ENCODE measurements at regions not wholly inside any gene's neighbourhood (a gene's known extent, or its start where the extent isn't known, plus 50 kb on each side); places are given as distances from the start of the nearest gene placed in this dataset.

DNA sequence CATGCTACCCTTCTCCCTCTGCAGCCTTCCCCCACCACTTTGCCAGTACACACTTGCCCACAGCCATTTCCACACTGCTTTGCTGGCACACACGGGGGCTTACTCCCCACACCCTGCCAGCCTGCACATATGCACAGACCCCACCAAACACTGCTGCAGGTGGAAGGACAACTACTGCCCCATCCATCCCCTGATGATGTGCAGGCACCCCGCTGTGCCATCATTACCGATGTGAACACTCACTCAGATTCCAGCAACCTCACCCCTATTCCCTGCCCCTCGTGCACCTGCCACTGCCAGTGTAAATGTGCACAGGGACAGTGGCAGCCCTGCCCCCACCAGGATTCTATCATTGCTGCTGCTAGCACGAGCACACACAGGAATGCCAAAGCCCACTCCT is 1400.8 kb upstream of the DDX18 start:
- intact Hi-C loops (cut with micrococcal nuclease; ENCODE audit: unreplicated experiment) = no loop called here
- Histone ChIP-seq H3K4me3 (ENCODE audit: low read depth in 2 of 2, low read length in 2 of 2) (no peak overlapping the region), H3K27me3 (ENCODE audit: control insufficient read depth, insufficient read depth, low read length) (no peaks in the 10 kb centered on the region), H3K27ac (ENCODE audit: low read length) (no peak overlapping the region), H3K9me3 (ENCODE audit: control insufficient read depth, insufficient read depth, low read depth, low read length) (no peaks in the 10 kb centered on the region), H3K36me3 (ENCODE audit: control insufficient read depth, insufficient read depth, low read length) (no peaks in the 10 kb centered on the region), H3K4me1 (ENCODE audit: control insufficient read depth, insufficient read depth, low read length) (no peaks in the 10 kb centered on the region)
- ChIA-PET CTCF (interaction anchor here (0.5 kb wide), 1 partner anchor 1372 kb away, joined by 3 read pairs; no protein-coding TSS in a partner anchor), POLR2A (no interaction called here)
- no TSS peak for BruUV-seq (replicated peaks)
- ATAC-seq (no peak), DNase-seq (ENCODE audit: low read depth, low spot score) (no peak)
- in situ Hi-C loops (cut with HindIII; ENCODE audit: low pct_unique_long_range_greater_than_20kb, low sequenced_read_pairs) = no loop called here
- TF ChIP-seq SIN3A (IDR thresholded peaks at IDR 0.05; ENCODE audit: borderline replicate concordance, insufficient read depth, low read depth, low read length) = no peak
- TF ChIP-seq, protein P1, sequence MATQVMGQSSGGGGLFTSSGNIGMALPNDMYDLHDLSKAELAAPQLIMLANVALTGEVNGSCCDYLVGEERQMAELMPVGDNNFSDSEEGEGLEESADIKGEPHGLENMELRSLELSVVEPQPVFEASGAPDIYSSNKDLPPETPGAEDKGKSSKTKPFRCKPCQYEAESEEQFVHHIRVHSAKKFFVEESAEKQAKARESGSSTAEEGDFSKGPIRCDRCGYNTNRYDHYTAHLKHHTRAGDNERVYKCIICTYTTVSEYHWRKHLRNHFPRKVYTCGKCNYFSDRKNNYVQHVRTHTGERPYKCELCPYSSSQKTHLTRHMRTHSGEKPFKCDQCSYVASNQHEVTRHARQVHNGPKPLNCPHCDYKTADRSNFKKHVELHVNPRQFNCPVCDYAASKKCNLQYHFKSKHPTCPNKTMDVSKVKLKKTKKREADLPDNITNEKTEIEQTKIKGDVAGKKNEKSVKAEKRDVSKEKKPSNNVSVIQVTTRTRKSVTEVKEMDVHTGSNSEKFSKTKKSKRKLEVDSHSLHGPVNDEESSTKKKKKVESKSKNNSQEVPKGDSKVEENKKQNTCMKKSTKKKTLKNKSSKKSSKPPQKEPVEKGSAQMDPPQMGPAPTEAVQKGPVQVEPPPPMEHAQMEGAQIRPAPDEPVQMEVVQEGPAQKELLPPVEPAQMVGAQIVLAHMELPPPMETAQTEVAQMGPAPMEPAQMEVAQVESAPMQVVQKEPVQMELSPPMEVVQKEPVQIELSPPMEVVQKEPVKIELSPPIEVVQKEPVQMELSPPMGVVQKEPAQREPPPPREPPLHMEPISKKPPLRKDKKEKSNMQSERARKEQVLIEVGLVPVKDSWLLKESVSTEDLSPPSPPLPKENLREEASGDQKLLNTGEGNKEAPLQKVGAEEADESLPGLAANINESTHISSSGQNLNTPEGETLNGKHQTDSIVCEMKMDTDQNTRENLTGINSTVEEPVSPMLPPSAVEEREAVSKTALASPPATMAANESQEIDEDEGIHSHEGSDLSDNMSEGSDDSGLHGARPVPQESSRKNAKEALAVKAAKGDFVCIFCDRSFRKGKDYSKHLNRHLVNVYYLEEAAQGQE (IDR thresholded peaks at IDR 0.05; ENCODE audit: insufficient read depth in 1 of 2, low read depth in 2 of 2, low read length in 1 of 2) = no peak
- no peak for TF ChIP-seq TCF7L2 (IDR thresholded peaks at IDR 0.05; ENCODE audit: low read depth, low read length)
- no peak for TF ChIP-seq POLR2AphosphoS5 (IDR thresholded peaks at IDR 0.05; ENCODE audit: low read depth, low read length)
- TF ChIP-seq, protein P2, sequence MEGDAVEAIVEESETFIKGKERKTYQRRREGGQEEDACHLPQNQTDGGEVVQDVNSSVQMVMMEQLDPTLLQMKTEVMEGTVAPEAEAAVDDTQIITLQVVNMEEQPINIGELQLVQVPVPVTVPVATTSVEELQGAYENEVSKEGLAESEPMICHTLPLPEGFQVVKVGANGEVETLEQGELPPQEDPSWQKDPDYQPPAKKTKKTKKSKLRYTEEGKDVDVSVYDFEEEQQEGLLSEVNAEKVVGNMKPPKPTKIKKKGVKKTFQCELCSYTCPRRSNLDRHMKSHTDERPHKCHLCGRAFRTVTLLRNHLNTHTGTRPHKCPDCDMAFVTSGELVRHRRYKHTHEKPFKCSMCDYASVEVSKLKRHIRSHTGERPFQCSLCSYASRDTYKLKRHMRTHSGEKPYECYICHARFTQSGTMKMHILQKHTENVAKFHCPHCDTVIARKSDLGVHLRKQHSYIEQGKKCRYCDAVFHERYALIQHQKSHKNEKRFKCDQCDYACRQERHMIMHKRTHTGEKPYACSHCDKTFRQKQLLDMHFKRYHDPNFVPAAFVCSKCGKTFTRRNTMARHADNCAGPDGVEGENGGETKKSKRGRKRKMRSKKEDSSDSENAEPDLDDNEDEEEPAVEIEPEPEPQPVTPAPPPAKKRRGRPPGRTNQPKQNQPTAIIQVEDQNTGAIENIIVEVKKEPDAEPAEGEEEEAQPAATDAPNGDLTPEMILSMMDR (IDR thresholded peaks at IDR 0.05) = no peak

DNA sequence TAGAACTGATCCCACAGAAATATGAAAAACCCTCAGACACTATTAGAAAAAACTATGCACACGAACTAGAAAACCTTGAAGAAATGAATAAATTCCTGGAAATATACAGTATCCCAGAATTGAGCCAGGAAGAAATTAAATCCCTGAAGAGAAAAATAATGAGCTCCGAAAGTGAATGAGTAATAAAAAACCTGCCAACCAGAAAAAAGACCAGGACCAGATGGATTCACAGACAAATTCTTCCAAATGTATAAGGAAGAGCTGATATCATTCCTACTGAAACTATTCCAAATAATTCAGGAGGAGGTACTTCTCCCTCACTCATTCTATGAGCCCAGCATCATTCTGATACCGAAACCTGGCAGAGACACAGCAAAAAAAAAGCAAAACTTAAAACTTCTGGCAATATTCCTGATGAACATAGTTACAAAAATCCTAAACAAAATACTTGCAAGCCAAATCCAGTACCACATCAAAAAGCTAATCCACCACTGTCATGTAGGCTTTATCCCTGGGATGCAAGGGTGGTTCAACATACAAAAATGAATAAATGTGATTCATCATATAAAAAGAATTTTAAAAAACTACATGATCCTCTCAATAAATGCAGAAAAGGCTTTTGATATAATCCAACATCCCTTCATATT is 1397.6 kb upstream of the DDX18 start:
- in situ Hi-C loops (cut with HindIII; ENCODE audit: low pct_unique_long_range_greater_than_20kb, low sequenced_read_pairs) = no loop called here
- no peaks in the 10 kb centered on the region for H3K36me3 ChIP-seq (ENCODE audit: control insufficient read depth, insufficient read depth, low read length)
- ChIA-PET POLR2A (no interaction called here), CTCF (no interaction called here)
- no peak overlapping the region for H3K4me3 ChIP-seq (ENCODE audit: low read depth in 2 of 2, low read length in 2 of 2)
- H3K4me1 ChIP-seq (ENCODE audit: control insufficient read depth, insufficient read depth, low read length) = no peaks in the 10 kb centered on the region
- no peaks in the 10 kb centered on the region for H3K27me3 ChIP-seq (ENCODE audit: control insufficient read depth, insufficient read depth, low read length)
- no peak for ATAC-seq
- H3K27ac ChIP-seq (ENCODE audit: low read length) = no peak overlapping the region
- H3K9me3 ChIP-seq (ENCODE audit: control insufficient read depth, insufficient read depth, low read depth, low read length) = no peaks in the 10 kb centered on the region; the same call in 1 of the 2 replicates
- DNase-seq (ENCODE audit: low read depth, low spot score) = no peak
- TF ChIP-seq, protein P2 (IDR thresholded peaks at IDR 0.05) = no peak
- no peak for TF ChIP-seq SIN3A (IDR thresholded peaks at IDR 0.05; ENCODE audit: borderline replicate concordance, insufficient read depth, low read depth, low read length)
- no peak for TF ChIP-seq POLR2AphosphoS5 (IDR thresholded peaks at IDR 0.05; ENCODE audit: low read depth, low read length)
- no peak for TF ChIP-seq TCF7L2 (IDR thresholded peaks at IDR 0.05; ENCODE audit: low read depth, low read length)
- intact Hi-C loops (cut with micrococcal nuclease; ENCODE audit: unreplicated experiment) = no loop called here
- no TSS peak for BruUV-seq (replicated peaks)
